Heart left ventricle (tissue), 13 donors: ENCODE measurements at regions not wholly inside any gene's neighbourhood (a gene's known extent, or its start where the extent isn't known, plus 50 kb on each side); places are given as distances from the start of the nearest gene placed in this dataset.

ENCODE experiments used
- CTCF ChIP-seq, 12 donors: fragments of 200-600 bp; sonication (generic) in 4 of 12; IDR thresholded peaks; one replicate each; pipeline versions ENCODE4 v1.5.0 to v1.8.0; 2018 to 2022; ENCODE audit warnings: antibody characterized with exemption in 12 of 12, mild to moderate bottlenecking in 5 of 12
- POLR2A ChIP-seq, 2 donors: fragments of 450-650 bp; IDR thresholded peaks; one replicate each; pipeline ENCODE4 v1.6.1; 2017; ENCODE audit warnings: antibody characterized with exemption in 2 of 2, mild to moderate bottlenecking in 2 of 2, moderate library complexity in 2 of 2
- donor health status: ischemic (EF 13 %, LVEDD 7.1; RV severe dilation, severe dysfunction).
- donor health status: DM: no; HTN: yes; CAD: no.
- donor health status: DM: no; HTN: no; CAD: no.
- donor health status: ischemic (EF 25% LVEDD 6.9; RV normal size, moderate dysfunction).
- donor health status: ischemic (EF 25% LVEDD 5.7; RV mildly dilated, moderate dysfunction).
- donor health status: ischemic (EF 35%, LVEDD 5.7; RV mildly dilated, moderate dysfunction).
- donor health status: nonischemic (EF 11% LVEDD 7.7; RV severe dilation, severe dysfunction).
- donor health status: DM: yes; HTN: yes; CAD: no.
- donor health status: PGD.
- donor health status: ischemic (EF 29% LVEDD 5.4; RV normal size, mild dysfunction).
- donor health status: nonischemic (EF 23%, LVEDD 6.1; RV moderate dilation, normal function).

- TF ChIP-seq CTCF (IDR thresholded peaks at IDR 0.05) (no peak), POLR2A (IDR thresholded peaks at IDR 0.05) (no peak)
These were observed 355.1 kb upstream of the STAC start for GRCh38 chr3:36025232-36025631.
